GM18507 (cell line): ENCODE measurements at regions not wholly inside any gene's neighbourhood (a gene's known extent, or its start where the extent isn't known, plus 50 kb on each side); places are given as distances from the start of the nearest gene placed in this dataset.
A peak's percentile ranks its signal among the peaks of the same experiment; 100 is the strongest.

Experiments used
- DNase-seq: peaks from one replicate; pipeline ENCODE4 v3.0.0; 2011; ENCODE audit warnings: low read depth; ENCODE audit not compliant: insufficient read length; ENCODE audit errors: extremely low spot score
- FAIRE-seq: peaks from 2 replicates; lab custom pipeline; 2011; peaks lifted over from hg19 to GRCh38; lab: Jason Lieb, UNC

DNA sequence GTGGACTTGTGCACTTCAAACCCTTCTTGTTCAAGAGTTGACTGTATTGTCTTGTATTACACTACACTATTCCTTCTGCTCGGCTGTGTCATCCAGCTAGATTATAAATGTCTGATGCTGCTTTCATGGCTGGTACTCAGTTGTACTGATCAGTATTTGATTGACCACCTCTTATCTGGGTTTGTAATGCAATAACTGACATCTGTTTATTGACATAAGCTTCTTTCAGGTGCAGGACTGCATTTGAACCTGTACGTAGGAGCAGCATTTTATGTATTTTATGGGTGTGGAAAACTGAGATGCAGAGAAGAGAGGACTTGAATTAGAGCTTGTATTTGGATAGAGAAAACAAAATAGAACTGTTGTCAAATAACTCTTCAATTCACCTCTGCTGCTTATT, 309.2 kb downstream of the FGF9 start:
- DNase-seq (no peak), FAIRE-seq (no peak)

- DNase-seq (no peak), FAIRE-seq (no peak)
Measured at GRCh38 chr13:21984156-21984555, 313.3 kb downstream of the FGF9 start.

DNA sequence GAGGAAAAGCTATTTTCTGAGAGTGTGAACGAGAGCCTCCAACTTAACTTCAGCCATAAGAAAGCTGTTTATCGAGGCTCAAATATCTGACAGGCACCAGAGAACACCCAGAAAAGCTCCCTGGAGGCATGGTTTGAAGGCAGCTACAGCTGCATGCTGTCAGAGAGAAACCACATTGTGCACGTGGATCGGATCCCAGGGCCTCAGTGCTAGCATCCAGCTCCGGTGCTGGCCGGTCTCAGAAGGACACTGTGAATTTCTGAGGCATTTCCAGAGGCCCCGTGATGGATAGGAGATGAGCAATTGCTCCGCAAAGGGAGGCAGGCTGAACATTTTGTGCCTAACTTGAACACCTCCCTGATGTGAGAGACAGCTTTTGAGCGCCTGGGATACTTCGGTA, 315.7 kb downstream of the FGF9 start:
- FAIRE-seq (no peak), DNase-seq (no peak)

DNA sequence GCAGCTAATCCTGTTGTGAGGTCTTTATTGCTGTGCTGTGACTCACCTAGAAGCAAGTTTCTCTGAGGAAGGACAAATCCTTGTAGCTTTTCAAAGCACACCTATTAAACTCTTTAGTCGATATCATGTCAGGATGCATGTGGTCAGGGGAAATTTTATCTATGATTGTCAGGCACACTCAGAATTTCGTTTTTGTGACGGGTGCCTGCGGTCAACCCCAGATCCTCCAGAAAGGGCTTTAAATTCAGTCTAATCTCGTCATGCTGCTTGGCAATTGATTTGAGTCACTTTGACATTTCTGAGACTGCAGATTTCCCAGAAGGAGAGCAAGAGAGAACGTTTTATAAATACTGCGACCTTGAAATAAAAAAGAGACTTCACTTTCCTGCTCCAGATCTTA, 316.9 kb downstream of the FGF9 start:
- no peak for DNase-seq
- FAIRE-seq: no peak

- no peak for FAIRE-seq
- no peak for DNase-seq
Measured at GRCh38 chr13:21988624-21989023, 317.8 kb downstream of the FGF9 start.

DNA sequence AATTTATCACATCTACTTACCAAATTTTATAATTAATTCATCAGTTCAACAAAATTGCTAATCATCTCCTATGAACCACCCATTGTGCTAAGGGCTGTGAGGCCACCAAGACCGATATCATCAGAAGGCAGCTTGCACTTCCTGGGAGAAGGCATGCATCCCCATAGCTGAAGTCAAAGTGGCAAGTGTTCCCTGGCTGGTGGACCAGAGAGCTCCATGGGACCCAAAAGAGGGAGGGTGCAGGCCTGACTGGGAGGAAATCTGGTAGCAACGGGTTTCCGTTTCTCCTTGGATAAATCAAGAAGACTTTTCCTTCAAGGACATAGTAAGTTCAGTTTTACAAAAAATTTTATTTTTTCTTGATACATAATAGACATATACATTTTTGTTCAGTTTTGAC, 325.2 kb downstream of the FGF9 start:
- DNase-seq (no peak), FAIRE-seq (no peak)

- no peak for DNase-seq
Measured at GRCh38 chr13:21997726-21998125, 326.9 kb downstream of the FGF9 start.

DNA sequence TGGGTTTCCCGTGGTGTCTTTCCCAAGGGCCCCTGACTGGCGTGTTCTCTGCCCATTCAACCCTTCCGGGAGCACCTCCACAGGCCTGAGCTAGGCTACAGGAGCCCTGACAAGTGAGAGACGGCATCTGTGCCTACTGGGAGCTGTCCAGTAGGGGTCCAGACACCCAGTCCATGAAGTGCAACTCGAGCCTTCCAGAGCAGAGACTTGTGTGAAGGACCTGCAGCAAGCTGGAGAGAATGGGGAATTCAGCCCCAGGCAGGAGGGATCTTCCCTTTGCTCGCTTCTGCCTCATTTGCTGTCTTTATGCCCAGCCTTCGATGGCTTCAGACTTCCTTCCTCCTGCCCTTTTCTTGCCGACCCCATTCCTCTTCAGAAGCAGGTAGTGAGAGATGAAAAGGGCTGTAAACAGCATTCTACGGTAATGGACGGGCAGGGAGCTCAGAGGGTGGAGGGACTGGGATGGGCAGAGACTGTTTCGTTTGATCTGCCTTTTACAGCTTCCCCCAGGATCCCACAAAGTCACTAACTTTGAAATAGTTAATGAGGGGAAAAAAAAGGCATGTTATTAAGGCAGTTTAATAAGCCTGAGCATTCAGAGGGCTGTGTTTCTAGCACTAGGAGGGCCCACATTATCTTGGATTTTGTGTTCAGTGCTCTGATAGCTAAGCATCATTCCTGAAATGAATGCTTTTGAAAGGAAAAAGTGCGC, 327.6 kb downstream of the FGF9 start:
- DNase-seq (no peak), FAIRE-seq (no peak)

More at GRCh38 chr13:21997726-21998125, 326.9 kb downstream of the FGF9 start:
- no peak for FAIRE-seq

DNA sequence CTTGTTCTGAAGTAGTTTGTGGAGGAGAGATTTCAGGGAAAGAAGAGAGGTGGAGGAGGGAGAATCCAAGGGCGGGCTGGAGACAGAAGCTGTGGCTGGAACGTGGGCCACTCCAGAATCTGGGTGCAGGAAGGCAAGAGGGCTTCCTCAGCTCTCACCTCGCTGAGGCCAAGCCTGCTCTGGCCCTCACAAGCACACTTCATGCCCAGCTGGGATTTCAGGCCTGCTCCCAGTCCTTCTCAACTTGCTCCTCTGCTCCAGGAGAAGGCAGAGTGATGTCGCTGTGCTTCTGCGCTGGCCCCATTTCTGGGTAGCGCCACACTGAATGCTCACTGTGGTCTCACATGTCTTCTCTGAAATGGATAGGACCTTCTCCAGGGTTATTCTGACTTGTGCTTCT, 328.8 kb downstream of the FGF9 start:
- DNase-seq (no peak), FAIRE-seq (no peak)

DNA sequence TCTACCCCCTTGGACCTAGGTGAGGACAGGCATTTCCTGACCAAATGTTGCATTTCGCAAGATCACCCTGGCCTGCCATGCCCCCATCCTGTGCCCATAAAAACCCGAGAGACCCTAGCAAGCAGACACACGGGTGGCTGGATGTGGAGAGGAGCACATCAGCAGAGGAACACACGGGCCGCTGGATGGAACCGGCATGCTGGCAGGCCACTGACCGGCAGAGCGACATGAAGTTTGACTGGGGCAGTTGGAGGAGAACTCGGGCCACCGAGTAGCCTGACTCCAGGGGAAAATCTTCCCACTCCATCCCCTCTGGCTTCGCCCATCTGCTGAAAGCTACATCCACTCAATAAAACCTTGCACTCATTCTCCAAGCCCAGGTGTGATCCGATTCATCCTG, 329.3 kb downstream of the FGF9 start:
- FAIRE-seq (no peak), DNase-seq (no peak)

DNA sequence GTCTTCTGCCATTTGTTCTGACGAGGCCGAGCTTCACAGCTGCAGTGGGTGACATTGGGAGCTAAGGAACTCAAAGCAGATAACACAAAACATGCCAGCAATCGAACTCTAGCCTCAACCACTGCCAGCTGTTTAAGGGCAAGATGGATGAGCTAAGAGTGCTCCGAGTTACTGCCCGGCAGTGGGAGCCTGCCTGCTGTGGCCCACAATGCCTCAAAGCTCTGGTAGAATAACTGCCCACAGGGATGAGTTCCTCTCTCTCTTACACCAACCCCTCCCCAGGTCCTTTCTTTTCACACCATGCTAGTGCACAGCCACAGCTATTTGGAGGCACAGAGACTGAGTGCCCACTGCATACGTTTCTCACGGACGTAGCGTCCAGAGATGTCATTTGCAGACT, 330.5 kb downstream of the FGF9 start:
- DNase-seq (no peak), FAIRE-seq (no peak)

GRCh38 chr13:22002893-22003292, 332.0 kb downstream of the FGF9 start:
- DNase-seq (no peak), FAIRE-seq (no peak)

DNA sequence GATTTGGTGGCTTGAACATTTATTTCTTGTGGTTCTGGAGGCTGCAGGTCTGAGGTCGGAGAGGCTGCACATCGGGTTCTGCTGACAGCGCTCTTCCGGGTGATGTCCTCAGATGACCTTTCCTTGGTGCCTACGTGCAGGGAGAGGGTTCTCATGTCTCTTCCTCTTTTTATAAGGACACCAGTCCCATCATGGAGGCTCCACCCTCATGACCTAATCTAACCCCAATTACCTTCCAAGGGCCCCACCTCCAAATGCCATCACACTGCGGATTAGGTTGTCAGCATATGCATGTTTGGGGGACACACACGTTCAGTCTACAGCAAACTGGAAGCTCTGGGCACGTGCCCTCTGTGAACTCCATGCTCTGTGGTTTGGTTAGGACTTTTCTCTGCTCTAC, 338.6 kb downstream of the FGF9 start:
- no peak for DNase-seq
- no peak for FAIRE-seq

- FAIRE-seq (no peak), DNase-seq (no peak)
Measured at GRCh38 chr13:22009937-22010336, 339.1 kb downstream of the FGF9 start.

- no peak for DNase-seq
Measured at GRCh38 chr13:22012686-22013085, 341.8 kb downstream of the FGF9 start.

GRCh38 chr13:22014469-22014868, 343.6 kb downstream of the FGF9 start:
- no peak for FAIRE-seq
- DNase-seq: no peak

More at GRCh38 chr13:22012686-22013085, 341.8 kb downstream of the FGF9 start:
- FAIRE-seq: no peak

GRCh38 chr13:22017226-22017625, 346.4 kb downstream of the FGF9 start:
- FAIRE-seq (peak; percentile 86), DNase-seq (no peak)

DNA sequence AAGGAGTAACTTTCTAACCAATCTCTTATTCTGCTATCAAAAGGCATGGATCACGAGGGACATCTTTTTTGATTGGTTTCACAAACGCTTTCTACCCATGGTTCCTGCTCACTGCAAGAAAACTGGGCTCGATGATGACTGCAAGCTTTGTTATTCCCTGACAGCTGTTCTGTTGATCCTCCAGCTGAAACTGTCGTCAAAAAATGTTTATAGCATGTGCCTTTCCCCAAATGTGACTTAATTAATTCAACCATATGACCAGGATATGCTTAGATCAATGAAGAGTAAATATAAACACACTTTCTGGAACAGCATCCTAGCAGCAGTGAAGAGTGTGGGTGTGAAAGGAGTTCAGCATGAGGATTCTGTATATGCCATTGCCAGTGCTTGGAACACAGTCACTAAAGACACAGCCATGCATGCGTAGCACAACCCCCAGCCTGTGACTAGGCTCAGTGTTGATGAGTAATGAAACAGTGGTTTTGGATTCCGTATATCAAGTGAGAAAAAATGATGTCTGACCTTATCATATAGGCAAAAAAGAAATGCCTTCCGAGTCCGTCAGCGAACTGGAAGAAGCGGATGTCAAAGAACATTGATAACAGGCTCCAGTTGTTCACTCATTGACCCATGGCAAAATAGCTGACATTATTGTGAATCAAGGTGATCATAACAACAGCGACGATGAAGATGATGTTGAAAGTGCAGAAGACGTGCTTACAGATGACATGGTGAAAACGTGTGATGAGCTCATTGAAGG, 347.4 kb downstream of the FGF9 start:
- DNase-seq (no peak), FAIRE-seq (no peak)

- DNase-seq (no peak), FAIRE-seq (no peak)
Measured at GRCh38 chr13:22018836-22019210, 347.9 kb downstream of the FGF9 start.

DNA sequence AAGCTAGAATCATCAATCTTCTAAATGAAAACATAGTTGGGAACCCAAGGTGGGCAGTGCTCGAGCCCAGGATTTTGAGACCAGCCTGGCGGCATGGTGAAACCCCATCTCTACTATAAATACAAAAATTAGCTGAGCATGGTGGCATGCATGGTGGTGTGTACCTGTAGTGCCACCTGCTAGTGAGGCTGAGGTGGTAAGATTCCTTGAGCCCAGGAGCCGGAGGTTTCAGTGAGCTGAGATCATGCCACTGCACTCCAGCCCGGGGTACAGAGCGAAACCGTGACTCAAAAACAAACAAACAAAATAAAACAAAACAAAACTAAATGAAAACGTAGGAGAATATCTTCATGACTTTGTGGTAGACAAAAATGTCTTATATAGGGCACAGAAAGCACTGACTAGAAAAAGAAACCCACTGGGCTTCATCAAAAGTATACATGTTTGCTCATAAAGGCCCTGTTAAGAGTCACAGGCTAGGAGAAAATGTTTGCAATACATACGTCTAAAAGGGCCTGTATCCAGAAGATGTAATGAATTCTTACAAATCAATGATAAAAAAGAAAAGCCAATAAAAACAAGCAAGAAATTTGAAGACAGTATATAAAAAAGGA, 353.6 kb downstream of the FGF9 start:
- FAIRE-seq (no peak), DNase-seq (no peak)

DNA sequence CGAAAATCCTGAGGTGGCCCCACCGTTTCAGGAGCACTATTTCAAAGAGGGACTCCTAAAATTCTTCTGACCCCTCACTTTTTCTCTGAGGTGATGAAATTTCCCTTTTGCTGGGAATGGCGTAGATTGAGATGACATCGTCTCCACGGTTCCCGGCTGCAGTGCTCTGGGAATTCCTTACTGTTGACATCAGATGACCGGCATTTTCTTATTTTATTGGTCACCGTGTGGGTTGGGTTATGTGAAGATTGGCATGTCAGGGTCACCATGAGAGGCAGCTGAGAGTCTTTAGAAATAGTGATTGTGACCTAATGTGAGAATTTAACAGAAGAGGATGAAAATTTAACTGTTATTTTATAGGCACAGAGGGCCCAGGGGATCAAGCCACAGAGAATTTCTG, 356.7 kb downstream of the FGF9 start:
- DNase-seq (no peak), FAIRE-seq (no peak)
